ENCODE measurements at regions not wholly inside any gene's neighbourhood (a gene's known extent, or its start where the extent isn't known, plus 50 kb on each side); places are given as distances from the start of the nearest gene placed in this dataset.

- Histone ChIP-seq H3K4me3 (ENCODE audit: low read length) (no peak overlapping the region), H3K36me3 (ENCODE audit: insufficient read depth, low read length) (no peaks in the 10 kb centered on the region), H3K4me1 (ENCODE audit: insufficient read depth, low read length) (no peaks in the 10 kb centered on the region), H3K9me3 (ENCODE audit: control insufficient read depth in 1 of 2, insufficient read depth in 1 of 2, low read length in 2 of 2) (no peaks in the 10 kb centered on the region), H3K27ac (ENCODE audit: low read depth in 1 of 2, low read length in 2 of 2) (no peak overlapping the region), H3K27me3 (ENCODE audit: control insufficient read depth in 1 of 2, insufficient read depth in 2 of 2, low read length in 2 of 2) (no peaks in the 10 kb centered on the region)
- Mint-ChIP-seq H3K27me3 (no peaks in the 10 kb centered on the region), H3K9me3 (no peaks in the 10 kb centered on the region), H3K27ac (no peak overlapping the region), H3K4me1 (ENCODE audit: low read depth) (no peaks in the 10 kb centered on the region), H3K36me3 (ENCODE audit: low read depth) (no peaks in the 10 kb centered on the region), H3K4me3 (no peak overlapping the region)
- DNase-seq = no peak
- no peak for ATAC-seq (ENCODE audit: poor library complexity)
- ChIA-PET CTCF (no interaction called here), POLR2A (no interaction called here)
- intact Hi-C loops (cut with DNase I, micrococcal nuclease) = no loop called here
- TF ChIP-seq, protein P1, sequence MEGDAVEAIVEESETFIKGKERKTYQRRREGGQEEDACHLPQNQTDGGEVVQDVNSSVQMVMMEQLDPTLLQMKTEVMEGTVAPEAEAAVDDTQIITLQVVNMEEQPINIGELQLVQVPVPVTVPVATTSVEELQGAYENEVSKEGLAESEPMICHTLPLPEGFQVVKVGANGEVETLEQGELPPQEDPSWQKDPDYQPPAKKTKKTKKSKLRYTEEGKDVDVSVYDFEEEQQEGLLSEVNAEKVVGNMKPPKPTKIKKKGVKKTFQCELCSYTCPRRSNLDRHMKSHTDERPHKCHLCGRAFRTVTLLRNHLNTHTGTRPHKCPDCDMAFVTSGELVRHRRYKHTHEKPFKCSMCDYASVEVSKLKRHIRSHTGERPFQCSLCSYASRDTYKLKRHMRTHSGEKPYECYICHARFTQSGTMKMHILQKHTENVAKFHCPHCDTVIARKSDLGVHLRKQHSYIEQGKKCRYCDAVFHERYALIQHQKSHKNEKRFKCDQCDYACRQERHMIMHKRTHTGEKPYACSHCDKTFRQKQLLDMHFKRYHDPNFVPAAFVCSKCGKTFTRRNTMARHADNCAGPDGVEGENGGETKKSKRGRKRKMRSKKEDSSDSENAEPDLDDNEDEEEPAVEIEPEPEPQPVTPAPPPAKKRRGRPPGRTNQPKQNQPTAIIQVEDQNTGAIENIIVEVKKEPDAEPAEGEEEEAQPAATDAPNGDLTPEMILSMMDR (IDR thresholded peaks at IDR 0.05) = no peak
Observed at GRCh38 chr2:19207452-19207851, 151.0 kb downstream of the OSR1 start.

DNA sequence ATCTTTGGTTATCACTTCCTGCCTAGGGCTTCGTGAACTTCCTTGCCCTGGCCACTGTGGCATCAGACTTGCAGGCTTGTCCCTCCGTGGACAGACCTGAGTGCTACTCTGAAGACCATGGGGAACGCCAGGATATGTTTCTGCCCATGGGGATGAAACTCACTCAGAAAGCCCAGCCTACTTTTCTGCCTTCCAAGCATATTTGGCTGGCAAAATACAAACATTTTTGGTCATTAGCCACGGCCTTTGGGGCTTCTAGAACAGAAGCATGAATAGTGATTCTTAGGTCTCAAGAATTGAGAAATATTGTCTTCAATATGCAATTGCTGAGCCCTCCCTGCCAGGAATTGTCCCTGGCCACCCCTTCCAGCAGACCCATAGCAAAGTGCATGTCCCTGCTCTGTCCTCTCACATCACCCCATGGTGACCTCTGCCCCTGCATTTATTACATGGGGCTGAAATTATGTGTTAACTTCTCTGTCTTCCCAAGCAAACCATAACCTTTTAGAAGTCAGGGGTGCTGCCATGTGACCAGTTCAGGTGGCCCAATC, 152.4 kb downstream of the OSR1 start:
- H3K36me3 Mint-ChIP-seq (ENCODE audit: low read depth) = no peaks in the 10 kb centered on the region
- intact Hi-C loops (cut with DNase I, micrococcal nuclease) = no loop called here
- H3K27me3 Mint-ChIP-seq = no peaks in the 10 kb centered on the region
- TF ChIP-seq, protein P1 (IDR thresholded peaks at IDR 0.05) = no peak
- POLR2A ChIA-PET = no interaction called here
- DNase-seq = no peak
- Histone ChIP-seq H3K27ac (ENCODE audit: low read depth in 1 of 2, low read length in 2 of 2) (no peak overlapping the region), H3K4me3 (ENCODE audit: low read length) (no peak overlapping the region), H3K27me3 (ENCODE audit: control insufficient read depth in 1 of 2, insufficient read depth in 2 of 2, low read length in 2 of 2) (no peaks in the 10 kb centered on the region), H3K4me1 (ENCODE audit: insufficient read depth, low read length) (no peaks in the 10 kb centered on the region), H3K36me3 (ENCODE audit: insufficient read depth, low read length) (no peaks in the 10 kb centered on the region), H3K9me3 (ENCODE audit: control insufficient read depth in 1 of 2, insufficient read depth in 1 of 2, low read length in 2 of 2) (no peaks in the 10 kb centered on the region)
- CTCF ChIA-PET = no interaction called here
- H3K4me1 Mint-ChIP-seq (ENCODE audit: low read depth) = no peaks in the 10 kb centered on the region
- H3K27ac Mint-ChIP-seq = no peak overlapping the region
- no peaks in the 10 kb centered on the region for H3K9me3 Mint-ChIP-seq
- ATAC-seq (ENCODE audit: poor library complexity) = no peak
- H3K4me3 Mint-ChIP-seq = no peak overlapping the region

- ATAC-seq (ENCODE audit: poor library complexity) (no peak), DNase-seq (no peak)
- H3K27me3 ChIP-seq (ENCODE audit: control insufficient read depth in 1 of 2, insufficient read depth in 2 of 2, low read length in 2 of 2) = no peaks in the 10 kb centered on the region
- no peaks in the 10 kb centered on the region for H3K36me3 ChIP-seq (ENCODE audit: insufficient read depth, low read length)
- Mint-ChIP-seq H3K27ac (no peak overlapping the region), H3K4me3 (no peak overlapping the region), H3K27me3 (no peaks in the 10 kb centered on the region), H3K36me3 (ENCODE audit: low read depth) (no peaks in the 10 kb centered on the region), H3K4me1 (ENCODE audit: low read depth) (no peaks in the 10 kb centered on the region), H3K9me3 (no peaks in the 10 kb centered on the region)
- no peaks in the 10 kb centered on the region for H3K4me1 ChIP-seq (ENCODE audit: insufficient read depth, low read length)
- H3K27ac ChIP-seq (ENCODE audit: low read depth in 1 of 2, low read length in 2 of 2) = no peak overlapping the region
- TF ChIP-seq, protein P1 (IDR thresholded peaks at IDR 0.05) = no peak
- ChIA-PET POLR2A (no interaction called here), CTCF (no interaction called here)
- intact Hi-C loops (cut with DNase I, micrococcal nuclease) = no loop called here
- no peak overlapping the region for H3K4me3 ChIP-seq (ENCODE audit: low read length)
- no peaks in the 10 kb centered on the region for H3K9me3 ChIP-seq (ENCODE audit: control insufficient read depth in 1 of 2, insufficient read depth in 1 of 2, low read length in 2 of 2)
Observed at GRCh38 chr2:19203866-19204265, 154.6 kb downstream of the OSR1 start.
